ENCODE measurements at regions not wholly inside any gene's neighbourhood (a gene's known extent, or its start where the extent isn't known, plus 50 kb on each side); places are given as distances from the start of the nearest gene placed in this dataset.

GRCh38 chr1:110765640-110766335 lies 91.0 kb upstream of the KCNA3 start:
- no peak overlapping the region for H3K27ac ChIP-seq
- no peak for TF ChIP-seq ZFX (IDR thresholded peaks at IDR 0.05)
- TF ChIP-seq, protein P1, sequence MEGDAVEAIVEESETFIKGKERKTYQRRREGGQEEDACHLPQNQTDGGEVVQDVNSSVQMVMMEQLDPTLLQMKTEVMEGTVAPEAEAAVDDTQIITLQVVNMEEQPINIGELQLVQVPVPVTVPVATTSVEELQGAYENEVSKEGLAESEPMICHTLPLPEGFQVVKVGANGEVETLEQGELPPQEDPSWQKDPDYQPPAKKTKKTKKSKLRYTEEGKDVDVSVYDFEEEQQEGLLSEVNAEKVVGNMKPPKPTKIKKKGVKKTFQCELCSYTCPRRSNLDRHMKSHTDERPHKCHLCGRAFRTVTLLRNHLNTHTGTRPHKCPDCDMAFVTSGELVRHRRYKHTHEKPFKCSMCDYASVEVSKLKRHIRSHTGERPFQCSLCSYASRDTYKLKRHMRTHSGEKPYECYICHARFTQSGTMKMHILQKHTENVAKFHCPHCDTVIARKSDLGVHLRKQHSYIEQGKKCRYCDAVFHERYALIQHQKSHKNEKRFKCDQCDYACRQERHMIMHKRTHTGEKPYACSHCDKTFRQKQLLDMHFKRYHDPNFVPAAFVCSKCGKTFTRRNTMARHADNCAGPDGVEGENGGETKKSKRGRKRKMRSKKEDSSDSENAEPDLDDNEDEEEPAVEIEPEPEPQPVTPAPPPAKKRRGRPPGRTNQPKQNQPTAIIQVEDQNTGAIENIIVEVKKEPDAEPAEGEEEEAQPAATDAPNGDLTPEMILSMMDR (conservative IDR thresholded peaks at IDR 0.05) = peak; percentile 95

DNA sequence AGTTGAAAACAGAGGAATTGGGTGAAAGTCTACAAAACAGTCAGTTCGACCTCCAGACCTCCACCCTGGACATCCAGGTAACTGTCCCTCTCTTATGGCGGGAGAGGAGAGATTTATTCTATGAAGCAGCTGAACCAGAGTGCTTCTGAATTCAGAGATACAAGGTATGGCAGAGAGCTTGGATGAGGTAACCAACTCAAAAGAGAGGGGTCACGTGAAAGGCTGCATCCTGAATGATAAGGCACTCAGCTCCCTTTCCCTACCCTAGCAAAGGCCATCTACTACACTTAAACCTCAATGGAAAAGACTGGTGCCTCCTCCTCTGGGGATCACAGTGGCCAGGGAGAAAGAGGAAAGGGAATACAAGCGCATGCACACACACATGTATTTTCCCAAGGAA lies 88.4 kb upstream of the KCNA3 start:
- TF ChIP-seq, protein P1 (conservative IDR thresholded peaks at IDR 0.05) = no peak
- no peak for TF ChIP-seq ZFX (IDR thresholded peaks at IDR 0.05)
- H3K27ac ChIP-seq = no peak overlapping the region

GRCh38 chr1:110760321-110760720 lies 85.6 kb upstream of the KCNA3 start:
- TF ChIP-seq ZFX (IDR thresholded peaks at IDR 0.05) = no peak
- TF ChIP-seq, protein P1 (conservative IDR thresholded peaks at IDR 0.05) = no peak
- no peak overlapping the region for H3K27ac ChIP-seq

GRCh38 chr1:110756506-110756905 lies 81.8 kb upstream of the KCNA3 start:
- H3K27ac ChIP-seq = no peak overlapping the region
- TF ChIP-seq, protein P1 (conservative IDR thresholded peaks at IDR 0.05) = no peak
- TF ChIP-seq ZFX (IDR thresholded peaks at IDR 0.05) = no peak

- TF ChIP-seq, protein P1 (conservative IDR thresholded peaks at IDR 0.05) = no peak
- no peak for TF ChIP-seq ZFX (IDR thresholded peaks at IDR 0.05)
- no peak overlapping the region for H3K27ac ChIP-seq
Observed at GRCh38 chr1:110752941-110753725, 78.4 kb upstream of the KCNA3 start.

DNA sequence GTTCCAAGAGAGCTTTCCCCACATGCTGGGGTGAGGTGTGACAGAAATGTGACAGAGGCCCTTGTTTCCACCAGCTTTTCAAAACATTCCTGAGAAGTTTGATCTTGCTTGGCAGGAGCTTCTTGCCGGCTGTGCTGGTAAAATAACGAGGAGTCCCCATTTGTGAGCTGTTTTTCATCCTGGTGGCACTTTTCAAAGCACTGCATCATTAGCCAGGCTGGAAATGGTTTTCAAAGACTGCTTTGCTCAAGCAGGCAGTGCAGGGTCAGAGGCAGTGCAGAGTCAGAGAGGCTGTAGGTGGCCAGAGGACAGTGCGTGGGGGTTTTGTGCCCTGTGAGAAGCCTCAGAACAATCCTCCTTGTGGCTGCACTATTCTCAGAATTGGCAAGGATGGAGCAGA lies 75.8 kb upstream of the KCNA3 start:
- TF ChIP-seq, protein P1 (conservative IDR thresholded peaks at IDR 0.05) = no peak
- no peak for TF ChIP-seq ZFX (IDR thresholded peaks at IDR 0.05)
- H3K27ac ChIP-seq = no peak overlapping the region

DNA sequence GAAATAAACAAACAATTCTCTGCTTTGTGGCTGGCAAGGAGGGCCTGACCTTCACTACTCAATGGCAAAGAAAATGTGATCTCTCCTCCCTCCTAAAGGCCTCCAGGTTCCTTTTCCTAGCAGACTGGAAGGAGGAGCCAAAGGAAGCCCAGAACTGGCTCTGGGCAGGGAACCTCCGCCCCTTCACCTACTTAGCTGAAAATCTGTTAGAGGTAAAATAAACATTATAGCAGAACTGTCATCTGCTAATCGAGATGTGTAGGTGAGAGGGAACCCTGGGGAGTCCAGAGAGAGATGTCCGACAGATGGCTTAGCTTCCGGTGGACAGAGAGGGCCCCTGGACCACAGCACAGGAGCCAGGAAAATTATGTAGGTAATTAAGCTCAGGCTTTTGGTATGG lies 75.2 kb upstream of the KCNA3 start:
- H3K27ac ChIP-seq = no peak overlapping the region
- TF ChIP-seq, protein P1 (conservative IDR thresholded peaks at IDR 0.05) = no peak
- TF ChIP-seq ZFX (IDR thresholded peaks at IDR 0.05) = no peak
